IMR-90 (cell line): ENCODE measurements at regions not wholly inside any gene's neighbourhood (a gene's known extent, or its start where the extent isn't known, plus 50 kb on each side); places are given as distances from the start of the nearest gene placed in this dataset.
A peak's percentile ranks its signal among the peaks of the same experiment; 100 is the strongest.

Source experiments
- ATAC-seq: fragments of 200-7000 bp; cut with Tn5 transposase; 2 replicates; pipeline ENCODE4 v1.9.1; 2020; ENCODE audit warnings: low read depth, mild to moderate bottlenecking, moderate library complexity
- BruUV-seq: library from RNA; stranded (reverse); fragments of 400-500 nt; replicated peaks from 2 replicates; lab custom pipeline; 2021; lab: Mats Ljungman, UMichigan
- CTCF ChIA-PET: fragments of 300-600 bp; formaldehyde crosslinking; extraction: SDS; loops from one replicate; lab custom pipeline; 2021; ENCODE audit warnings: antibody characterized with exemption; lab: Yijun Ruan, JAX
- POLR2A ChIA-PET: fragments of 300-600 bp; sonication (Branson Sonifier 250); formaldehyde crosslinking; loops from one replicate; lab custom pipeline; 2022; ENCODE audit warnings: antibody characterized with exemption; ENCODE audit not compliant: unreplicated experiment; lab: Charles Lee
- DNase-seq: peaks from one replicate; pipeline ENCODE4 v3.0.0; 2013
- H2AFZ ChIP-seq: replicated peaks from 2 replicates; pipeline ENCODE3; 2013; ENCODE audit warnings: low read length, mild to moderate bottlenecking; ENCODE audit not compliant: poor library complexity
- H2AK5ac ChIP-seq: 2 replicates; pipeline ENCODE4 v1.6.1; 2013; ENCODE audit warnings: low read depth, low read length, inconsistent platforms
- H2AK9ac ChIP-seq: replicated peaks from 2 replicates; pipeline ENCODE3; 2013; ENCODE audit warnings: mild to moderate bottlenecking, low read depth, low read length, moderate library complexity; ENCODE audit not compliant: poor library complexity
- H2BK120ac ChIP-seq: 2 replicates; pipeline ENCODE4 v1.6.1; 2013; ENCODE audit warnings: low read depth, low read length, inconsistent platforms
- H2BK15ac ChIP-seq: 3 replicates; pipeline ENCODE4 v1.6.1; 2013; ENCODE audit warnings: low read depth, low read length, inconsistent platforms
- H2BK20ac ChIP-seq: 2 replicates; pipeline ENCODE4 v1.6.1; 2013; ENCODE audit warnings: low read depth, mild to moderate bottlenecking, inconsistent platforms, low read length, moderate library complexity
- H2BK5ac ChIP-seq: 2 replicates; pipeline ENCODE4 v1.6.1; 2013; ENCODE audit warnings: mild to moderate bottlenecking, low read depth, low read length, inconsistent platforms; ENCODE audit not compliant: poor library complexity, severe bottlenecking
- H3K14ac ChIP-seq: replicated peaks from 2 replicates; pipeline ENCODE4 v1.6.1; 2013; ENCODE audit warnings: low read depth, low read length, inconsistent platforms
- H3K18ac ChIP-seq: 2 replicates; pipeline ENCODE4 v1.6.1; 2013; ENCODE audit warnings: low read depth, low read length, control low read depth
- H3K23ac ChIP-seq: 2 replicates; pipeline ENCODE4 v1.6.1; 2013; ENCODE audit warnings: low read depth, low read length, inconsistent platforms
- H3K27ac ChIP-seq: 2 replicates; pipeline ENCODE4 v1.5.1; 2013; ENCODE audit warnings: mild to moderate bottlenecking, control low read depth, low read length; ENCODE audit not compliant: insufficient read depth
- H3K27me3 ChIP-seq: 2 replicates; pipeline ENCODE4 v1.6.1; 2013; ENCODE audit warnings: low read length; ENCODE audit not compliant: control insufficient read depth, insufficient read depth
- H3K36me3 ChIP-seq: 2 replicates; pipeline ENCODE4 v1.6.1; 2013; ENCODE audit warnings: low read length, mixed read lengths; ENCODE audit not compliant: control insufficient read depth, insufficient read depth
- H3K4ac ChIP-seq: 2 replicates; pipeline ENCODE4 v1.6.1; 2013; ENCODE audit warnings: low read depth, low read length, inconsistent platforms
- H3K4me1 ChIP-seq: 2 replicates; pipeline ENCODE4 v1.6.1; 2013; ENCODE audit warnings: low read length, mixed read lengths; ENCODE audit not compliant: control insufficient read depth, insufficient read depth
- H3K4me2 ChIP-seq: 2 replicates; pipeline ENCODE4 v1.6.1; 2013; ENCODE audit warnings: low read depth, mild to moderate bottlenecking, control low read depth, low read length, moderate library complexity
- H3K4me3 ChIP-seq: 2 replicates; pipeline ENCODE4 v1.5.1; 2013; ENCODE audit warnings: low read depth, mild to moderate bottlenecking, control low read depth, low read length, moderate library complexity; ENCODE audit not compliant: insufficient read depth
- H3K56ac ChIP-seq: 2 replicates; pipeline ENCODE4 v1.6.1; 2013; ENCODE audit warnings: low read length, inconsistent platforms; ENCODE audit not compliant: insufficient read depth; ENCODE audit errors: extremely low read depth
- H3K79me1 ChIP-seq, 2 experiments: 2 replicates each; pipeline ENCODE4 v1.6.1; 2013; ENCODE audit warnings: low read length in 2 of 2, inconsistent platforms in 1 of 2, low read depth in 1 of 2
- H3K9ac ChIP-seq: 2 replicates; pipeline ENCODE4 v1.6.1; 2013; ENCODE audit warnings: low read depth, low read length, control low read depth
- H3K9me1 ChIP-seq: 2 replicates; pipeline ENCODE4 v1.6.1; 2013; ENCODE audit warnings: low read length, inconsistent platforms; ENCODE audit not compliant: insufficient read depth
- H3K9me3 ChIP-seq: 2 replicates; pipeline ENCODE4 v1.6.1; 2013; ENCODE audit warnings: low read length; ENCODE audit not compliant: control insufficient read depth, insufficient read depth
- H4K20me1 ChIP-seq: 2 replicates; pipeline ENCODE4 v1.6.1; 2013; ENCODE audit warnings: low read length, inconsistent platforms; ENCODE audit not compliant: insufficient read depth
- H4K5ac ChIP-seq: 2 replicates; pipeline ENCODE4 v1.6.1; 2013; ENCODE audit warnings: mild to moderate bottlenecking, low read depth, low read length, control low read depth
- H4K8ac ChIP-seq, 2 experiments: 2 replicates each; pipeline ENCODE4 v1.6.1; 2013; ENCODE audit warnings: low read depth in 2 of 2, low read length in 2 of 2, control low read depth in 1 of 2, inconsistent platforms in 1 of 2
- H4K91ac ChIP-seq: 2 replicates; pipeline ENCODE4 v1.6.1; 2013; ENCODE audit warnings: low read depth, low read length, inconsistent platforms; ENCODE audit not compliant: insufficient read depth
- WGBS, 2 experiments: methylation state at CpG; one replicate each; pipeline versions ENCODE4 v1.1.5 to v1.1.7; 2013; ENCODE audit warnings: missing lambda C conversion rate in 2 of 2; ENCODE audit not compliant: insufficient read length in 1 of 2; ENCODE audit errors: extremely low coverage in 2 of 2; 5-methylcytosine and 5-hydroxymethylcytosine counted together
- dilution Hi-C: fragments of 300-500 bp; cut with HindIII; formaldehyde crosslinking; loops from one replicate; pipeline ENCODE4 v1.14.3; 2018; ENCODE audit warnings: low sequenced_read_pairs; ENCODE audit not compliant: unreplicated experiment
- in situ Hi-C: fragments of 300-500 bp; cut with MboI; formaldehyde crosslinking; loops from 3 replicates; pipeline ENCODE4 v1.14.3; 2019; ENCODE audit warnings: low sequenced_read_pairs, inconsistent platforms, mixed read lengths
- intact Hi-C: fragments of 100-400 bp; cut with micrococcal nuclease; formaldehyde crosslinking; loops from 2 replicates; pipeline ENCODE4 v1.10.0; 2022
- TF ChIP-seq, protein P1 (sequence below): fragments of 150-350 bp; IDR thresholded peaks from 2 replicates; pipeline ENCODE4 v1.6.1; 2016; ENCODE audit warnings: low read depth, mild to moderate bottlenecking, low read length, moderate library complexity, borderline replicate concordance

DNA sequence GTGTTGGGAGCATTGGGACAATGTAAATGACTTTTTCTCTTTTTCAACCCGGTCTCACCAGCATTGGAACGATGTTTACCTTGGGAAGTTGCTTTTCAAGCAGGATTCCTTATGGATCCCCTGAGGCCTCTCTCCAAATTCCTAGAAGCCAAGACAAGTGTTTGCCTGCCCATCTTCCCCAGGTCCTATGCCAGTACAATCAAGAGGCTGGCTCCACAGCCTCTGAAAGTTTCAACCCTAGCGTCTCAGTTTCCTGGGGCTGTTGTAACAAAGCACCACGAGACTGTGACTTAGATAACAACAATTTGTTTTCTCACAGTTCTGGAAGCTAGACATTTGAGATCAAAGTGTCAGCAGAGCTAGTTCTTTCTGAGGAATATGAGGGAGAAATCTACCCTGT lies 347.2 kb upstream of the UMPS start:
- Histone ChIP-seq H2BK15ac (no peak overlapping the region), H3K27me3 (peaks cover 6% of the 10 kb centered on the region), H3K36me3 (no peaks in the 10 kb centered on the region), H2BK20ac (no peak overlapping the region), H3K4ac (no peak overlapping the region), H2AK5ac (no peak overlapping the region), H3K23ac (no peak overlapping the region), H4K20me1 (no peaks in the 10 kb centered on the region), H2AFZ (no peak overlapping the region), H2BK120ac (no peak overlapping the region), H3K9ac (no peak overlapping the region), H3K4me2 (no peak overlapping the region), H3K9me3 (no peaks in the 10 kb centered on the region), H4K5ac (no peak overlapping the region), H3K4me1 (no peaks in the 10 kb centered on the region), H4K8ac (no peak overlapping the region), H2BK5ac (no peak overlapping the region), H3K79me1 (no peaks in the 10 kb centered on the region), H4K91ac (no peak overlapping the region), H3K4me3 (no peak overlapping the region), H3K56ac (no peak overlapping the region), H2AK9ac (no peak overlapping the region), H3K27ac (no peak overlapping the region), H3K14ac (no peak overlapping the region), H3K9me1 (no peaks in the 10 kb centered on the region), H3K18ac (no peak overlapping the region)
- 52% methylated on average over 2 of the region's 4 CpGs; no CpG with 5 or more reads in 1 of the 2 experiments for WGBS, 2 experiments
- peak; percentile 14; the same call in 1 of the 2 replicates for ATAC-seq
- TF ChIP-seq, protein P1, sequence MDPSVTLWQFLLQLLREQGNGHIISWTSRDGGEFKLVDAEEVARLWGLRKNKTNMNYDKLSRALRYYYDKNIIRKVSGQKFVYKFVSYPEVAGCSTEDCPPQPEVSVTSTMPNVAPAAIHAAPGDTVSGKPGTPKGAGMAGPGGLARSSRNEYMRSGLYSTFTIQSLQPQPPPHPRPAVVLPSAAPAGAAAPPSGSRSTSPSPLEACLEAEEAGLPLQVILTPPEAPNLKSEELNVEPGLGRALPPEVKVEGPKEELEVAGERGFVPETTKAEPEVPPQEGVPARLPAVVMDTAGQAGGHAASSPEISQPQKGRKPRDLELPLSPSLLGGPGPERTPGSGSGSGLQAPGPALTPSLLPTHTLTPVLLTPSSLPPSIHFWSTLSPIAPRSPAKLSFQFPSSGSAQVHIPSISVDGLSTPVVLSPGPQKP = no peak
- CTCF ChIA-PET = no interaction called here
- DNase-seq = no peak
- in situ Hi-C loops (no loop called here), dilution Hi-C loops (no loop called here), intact Hi-C loops (no loop called here)
- POLR2A ChIA-PET = no interaction called here
- BruUV-seq = no TSS peak
